ENCODE measurements at regions not wholly inside any gene's neighbourhood (a gene's known extent, or its start where the extent isn't known, plus 50 kb on each side); places are given as distances from the start of the nearest gene placed in this dataset.

GRCh38 chr2:172658945-172659344 is 76.7 kb upstream of the RAPGEF4 start:
- DNase-seq (ENCODE audit: low read depth in 2 of 3, low spot score in 1 of 3): no peak

GRCh38 chr2:172662099-172662498 is 73.5 kb upstream of the RAPGEF4 start:
- DNase-seq (ENCODE audit: low read depth in 2 of 3, low spot score in 1 of 3): no peak

- DNase-seq (ENCODE audit: low read depth in 2 of 3, low spot score in 1 of 3): no peak
These were observed 70.9 kb upstream of the RAPGEF4 start for GRCh38 chr2:172664766-172665165.

- no peak for DNase-seq (ENCODE audit: low read depth in 2 of 3, low spot score in 1 of 3)
These were observed 67.9 kb upstream of the RAPGEF4 start for GRCh38 chr2:172667581-172668325.

- no peak for DNase-seq (ENCODE audit: low read depth in 2 of 3, low spot score in 1 of 3)
These were observed 64.1 kb upstream of the RAPGEF4 start for GRCh38 chr2:172671501-172671900.

- DNase-seq (ENCODE audit: low read depth in 2 of 3, low spot score in 1 of 3): no peak
These were observed 63.5 kb upstream of the RAPGEF4 start for GRCh38 chr2:172672114-172672513.

GRCh38 chr2:172673056-172673683 is 62.5 kb upstream of the RAPGEF4 start:
- no peak for DNase-seq (ENCODE audit: low read depth in 2 of 3, low spot score in 1 of 3)

GRCh38 chr2:172674034-172674967 is 61.3 kb upstream of the RAPGEF4 start:
- peak in 1 of 3 donors; percentile 24 for DNase-seq (ENCODE audit: low read depth in 2 of 3, low spot score in 1 of 3)

- no peak for DNase-seq (ENCODE audit: low read depth in 2 of 3, low spot score in 1 of 3)
These were observed 60.7 kb upstream of the RAPGEF4 start for GRCh38 chr2:172674968-172675303.

GRCh38 chr2:172677363-172677762 is 58.3 kb upstream of the RAPGEF4 start:
- no peak for DNase-seq (ENCODE audit: low read depth in 2 of 3, low spot score in 1 of 3)

- DNase-seq (ENCODE audit: low read depth in 2 of 3, low spot score in 1 of 3): no peak
These were observed 55.1 kb upstream of the RAPGEF4 start for GRCh38 chr2:172680436-172681068.

- DNase-seq (ENCODE audit: low read depth in 2 of 3, low spot score in 1 of 3): no peak
These were observed 50.2 kb upstream of the RAPGEF4 start for GRCh38 chr2:172685467-172685866.

Measured in stimulated activated CD4-positive, alpha-beta T cell treated with anti-CD3 and anti-CD28 coated beads, Interleukin-12 subunit alpha, Interleukin-12 subunit beta, amount 100 ng/mL, for 48 hours (primary cell).